ENCODE measurements at regions not wholly inside any gene's neighbourhood (a gene's known extent, or its start where the extent isn't known, plus 50 kb on each side); places are given as distances from the start of the nearest gene placed in this dataset.

DNA sequence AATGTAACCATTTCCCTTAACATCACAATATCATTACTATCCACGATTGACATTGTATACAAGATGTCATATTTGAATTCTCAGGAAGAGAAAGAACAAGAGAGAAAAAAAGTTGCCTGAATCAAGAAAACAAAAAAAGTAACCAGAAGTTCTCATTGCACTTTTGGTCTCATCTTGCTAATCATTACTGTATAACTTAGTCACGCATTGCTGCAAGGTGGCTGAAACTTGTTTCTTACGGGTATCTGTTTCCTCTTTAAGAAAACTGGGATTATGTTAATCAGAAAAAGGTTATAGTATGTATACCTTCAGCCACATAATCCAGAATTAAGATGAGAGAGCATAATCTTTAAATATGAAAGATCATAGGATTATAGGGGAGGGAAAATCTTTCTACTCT, 639.7 kb upstream of the SYT4 start:
- TF ChIP-seq, protein P1, sequence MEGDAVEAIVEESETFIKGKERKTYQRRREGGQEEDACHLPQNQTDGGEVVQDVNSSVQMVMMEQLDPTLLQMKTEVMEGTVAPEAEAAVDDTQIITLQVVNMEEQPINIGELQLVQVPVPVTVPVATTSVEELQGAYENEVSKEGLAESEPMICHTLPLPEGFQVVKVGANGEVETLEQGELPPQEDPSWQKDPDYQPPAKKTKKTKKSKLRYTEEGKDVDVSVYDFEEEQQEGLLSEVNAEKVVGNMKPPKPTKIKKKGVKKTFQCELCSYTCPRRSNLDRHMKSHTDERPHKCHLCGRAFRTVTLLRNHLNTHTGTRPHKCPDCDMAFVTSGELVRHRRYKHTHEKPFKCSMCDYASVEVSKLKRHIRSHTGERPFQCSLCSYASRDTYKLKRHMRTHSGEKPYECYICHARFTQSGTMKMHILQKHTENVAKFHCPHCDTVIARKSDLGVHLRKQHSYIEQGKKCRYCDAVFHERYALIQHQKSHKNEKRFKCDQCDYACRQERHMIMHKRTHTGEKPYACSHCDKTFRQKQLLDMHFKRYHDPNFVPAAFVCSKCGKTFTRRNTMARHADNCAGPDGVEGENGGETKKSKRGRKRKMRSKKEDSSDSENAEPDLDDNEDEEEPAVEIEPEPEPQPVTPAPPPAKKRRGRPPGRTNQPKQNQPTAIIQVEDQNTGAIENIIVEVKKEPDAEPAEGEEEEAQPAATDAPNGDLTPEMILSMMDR (IDR thresholded peaks at IDR 0.05; ENCODE audit: insufficient read depth, low read depth, low read length) = no peak
- TF ChIP-seq EZH2 (IDR thresholded peaks at IDR 0.05; ENCODE audit: insufficient read depth, low read length) = no peak
